B cell (primary cell): ENCODE measurements at regions not wholly inside any gene's neighbourhood (a gene's known extent, or its start where the extent isn't known, plus 50 kb on each side); places are given as distances from the start of the nearest gene placed in this dataset.

Experiments used
- EZH2 ChIP-seq: IDR thresholded peaks from 2 replicates; pipeline ENCODE4 v1.6.1; 2012; ENCODE audit warnings: borderline replicate concordance, low read depth, mild to moderate bottlenecking, moderate library complexity, low read length; ENCODE audit not compliant: insufficient read depth, poor library complexity, severe bottlenecking
- TF ChIP-seq, protein P1 (sequence below): fragments of 200-600 bp; IDR thresholded peaks from one replicate; pipeline ENCODE4 v1.8.0; 2022; ENCODE audit warnings: antibody characterized with exemption, mild to moderate bottlenecking

DNA sequence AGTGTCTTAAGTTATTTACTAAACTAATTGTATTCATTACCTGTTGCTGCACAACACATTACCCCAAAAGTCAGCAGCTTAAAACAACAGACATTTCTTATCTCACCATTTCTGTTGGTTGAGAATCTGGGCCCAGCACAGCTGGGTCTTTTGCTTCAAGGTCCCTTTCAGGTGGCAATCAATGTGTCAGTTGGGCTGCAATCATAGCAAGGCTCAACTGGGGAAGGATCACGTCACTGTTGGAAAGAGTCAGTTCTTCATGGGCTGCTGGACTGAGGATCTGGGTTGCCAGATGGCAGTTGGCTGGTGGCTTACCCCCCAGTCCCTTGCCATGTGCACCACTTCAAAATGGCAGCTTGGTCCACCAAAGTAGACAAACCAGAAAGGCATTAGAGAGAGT is 261.2 kb downstream of the SUCLG1 start:
- no peak for TF ChIP-seq EZH2
- TF ChIP-seq, protein P1, sequence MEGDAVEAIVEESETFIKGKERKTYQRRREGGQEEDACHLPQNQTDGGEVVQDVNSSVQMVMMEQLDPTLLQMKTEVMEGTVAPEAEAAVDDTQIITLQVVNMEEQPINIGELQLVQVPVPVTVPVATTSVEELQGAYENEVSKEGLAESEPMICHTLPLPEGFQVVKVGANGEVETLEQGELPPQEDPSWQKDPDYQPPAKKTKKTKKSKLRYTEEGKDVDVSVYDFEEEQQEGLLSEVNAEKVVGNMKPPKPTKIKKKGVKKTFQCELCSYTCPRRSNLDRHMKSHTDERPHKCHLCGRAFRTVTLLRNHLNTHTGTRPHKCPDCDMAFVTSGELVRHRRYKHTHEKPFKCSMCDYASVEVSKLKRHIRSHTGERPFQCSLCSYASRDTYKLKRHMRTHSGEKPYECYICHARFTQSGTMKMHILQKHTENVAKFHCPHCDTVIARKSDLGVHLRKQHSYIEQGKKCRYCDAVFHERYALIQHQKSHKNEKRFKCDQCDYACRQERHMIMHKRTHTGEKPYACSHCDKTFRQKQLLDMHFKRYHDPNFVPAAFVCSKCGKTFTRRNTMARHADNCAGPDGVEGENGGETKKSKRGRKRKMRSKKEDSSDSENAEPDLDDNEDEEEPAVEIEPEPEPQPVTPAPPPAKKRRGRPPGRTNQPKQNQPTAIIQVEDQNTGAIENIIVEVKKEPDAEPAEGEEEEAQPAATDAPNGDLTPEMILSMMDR = no peak
